PC-3 (cell line): ENCODE measurements at regions not wholly inside any gene's neighbourhood (a gene's known extent, or its start where the extent isn't known, plus 50 kb on each side); places are given as distances from the start of the nearest gene placed in this dataset.

Source experiments
- ATAC-seq: fragments of 200-7000 bp; cut with Tn5 transposase; 2 replicates; pipeline ENCODE4 v1.9.1; 2020; ENCODE audit warnings: mild to moderate bottlenecking, moderate library complexity
- BruUV-seq: library from RNA; stranded (reverse); fragments of 400-500 nt; replicated peaks from 2 replicates; lab custom pipeline; 2021; lab: Mats Ljungman, UMichigan
- CTCF ChIA-PET: fragments of 300-600 bp; sonication (Branson Sonifier 250); formaldehyde crosslinking; loops from one replicate; lab custom pipeline; 2022; ENCODE audit warnings: antibody characterized with exemption; lab: Charles Lee
- POLR2A ChIA-PET: fragments of 300-600 bp; sonication (Branson Sonifier 250); formaldehyde crosslinking; loops from one replicate; lab custom pipeline; 2022; ENCODE audit warnings: antibody characterized with exemption; ENCODE audit not compliant: unreplicated experiment; lab: Charles Lee
- DNase-seq: peaks from one replicate; pipeline ENCODE4 v3.0.0-alpha.2; 2015
- H2AFZ ChIP-seq: fragments of 300-600 bp; sonication (generic); 2 replicates; pipeline ENCODE4 v1.6.0; 2016; ENCODE audit warnings: antibody characterized with exemption, low read length
- H3F3A ChIP-seq: fragments of 300-600 bp; sonication (generic); one replicate; pipeline ENCODE4 v1.6.0; 2017; ENCODE audit warnings: antibody characterized with exemption, low read length, control low read depth, mild to moderate bottlenecking; ENCODE audit not compliant: unreplicated experiment
- H3K27ac ChIP-seq: fragments of 300-600 bp; sonication (generic); 2 replicates; pipeline ENCODE4 v1.5.1; 2016; ENCODE audit warnings: mild to moderate bottlenecking, low read length
- H3K27me3 ChIP-seq: fragments of 300-600 bp; sonication (generic); 2 replicates; pipeline ENCODE4 v1.6.1; 2016; ENCODE audit warnings: low read length, mixed read lengths
- H3K36me3 ChIP-seq: fragments of 300-600 bp; sonication (generic); 2 replicates; pipeline ENCODE4 v1.6.1; 2016; ENCODE audit warnings: low read depth, mixed run types, low read length, mixed read lengths
- H3K4me1 ChIP-seq: fragments of 300-600 bp; sonication (generic); 2 replicates; pipeline ENCODE4 v1.5.1; 2016; ENCODE audit warnings: low read length; ENCODE audit not compliant: insufficient read depth
- H3K4me2 ChIP-seq: fragments of 300-600 bp; sonication (generic); 2 replicates; pipeline ENCODE4 v1.6.0; 2016; ENCODE audit warnings: low read length
- H3K4me3 ChIP-seq: fragments of 300-600 bp; sonication (generic); 2 replicates; pipeline ENCODE4 v1.5.1; 2016; ENCODE audit warnings: mild to moderate bottlenecking, low read length, mixed read lengths
- H3K79me2 ChIP-seq: fragments of 300-600 bp; sonication (generic); 2 replicates; pipeline ENCODE4 v1.6.1; 2017; ENCODE audit warnings: low read length, mixed read lengths
- H3K9ac ChIP-seq: fragments of 300-600 bp; sonication (generic); 2 replicates; pipeline ENCODE4 v1.6.0; 2016; ENCODE audit warnings: mild to moderate bottlenecking, low read length
- H3K9me2 ChIP-seq: fragments of 300-600 bp; sonication (generic); replicated peaks from 2 replicates; pipeline ENCODE4 v1.6.1; 2016; ENCODE audit warnings: mixed run types, low read length, mixed read lengths
- H3K9me3 ChIP-seq: fragments of 300-600 bp; sonication (generic); 2 replicates; pipeline ENCODE4 v1.6.1; 2016; ENCODE audit warnings: low read length, mixed read lengths
- H4K20me1 ChIP-seq: fragments of 300-600 bp; sonication (generic); 2 replicates; pipeline ENCODE4 v1.6.1; 2016; ENCODE audit warnings: low read length, mixed read lengths
- EZH2 ChIP-seq: fragments of 300-600 bp; sonication (generic); IDR thresholded peaks from one replicate; pipeline ENCODE4 v1.6.1; 2017; ENCODE audit warnings: antibody characterized with exemption, mild to moderate bottlenecking, low read length; ENCODE audit not compliant: unreplicated experiment
- EZH2phosphoT487 ChIP-seq: fragments of 300-600 bp; sonication (generic); IDR thresholded peaks from 2 replicates; pipeline ENCODE4 v1.6.1; 2018; ENCODE audit warnings: mild to moderate bottlenecking, antibody characterized with exemption, low read length, borderline replicate concordance
- intact Hi-C: fragments of 100-400 bp; cut with micrococcal nuclease; formaldehyde crosslinking; loops from 2 replicates; pipeline ENCODE4 v1.9.0; 2023
- TF ChIP-seq, protein P1 (sequence below): fragments of 300-600 bp; sonication (generic); conservative IDR thresholded peaks from 2 replicates; pipeline ENCODE4 v1.5.1; 2017; ENCODE audit warnings: antibody characterized with exemption, low read depth, mild to moderate bottlenecking, low read length

DNA sequence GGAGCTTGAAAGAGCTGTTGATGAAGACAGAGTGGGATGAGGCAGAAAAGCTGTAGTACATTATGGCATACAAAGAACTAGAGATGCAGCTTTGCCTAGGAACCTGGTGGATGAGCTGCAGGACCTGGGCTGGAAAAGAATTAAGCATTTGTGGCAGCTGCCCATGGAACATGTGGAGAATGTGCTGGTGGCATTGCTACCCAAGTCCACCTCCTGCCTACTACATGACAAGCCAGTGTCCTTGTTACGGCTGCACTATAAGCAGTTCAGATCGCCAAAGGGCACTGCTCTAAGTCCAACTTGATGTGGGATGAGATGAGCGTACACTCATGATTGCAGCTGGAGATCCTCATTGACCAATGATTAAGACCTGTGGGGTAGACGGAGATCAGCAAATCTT is 81.1 kb upstream of the ADPGK start:
- no peaks in the 10 kb centered on the region for H3K9me3 ChIP-seq
- H3K27ac ChIP-seq, result no peak overlapping the region
- H3K4me3 ChIP-seq, result no peak overlapping the region
- ChIA-PET CTCF (no interaction called here), POLR2A (no interaction called here)
- H3F3A ChIP-seq, result no peaks in the 10 kb centered on the region
- H2AFZ ChIP-seq, result no peak overlapping the region
- H3K79me2 ChIP-seq, result no peaks in the 10 kb centered on the region
- intact Hi-C loops, result no loop called here
- H4K20me1 ChIP-seq, result no peaks in the 10 kb centered on the region
- no peak for ATAC-seq
- H3K4me1 ChIP-seq, result no peaks in the 10 kb centered on the region
- BruUV-seq, result no TSS peak
- H3K36me3 ChIP-seq, result no peaks in the 10 kb centered on the region
- no peak for DNase-seq
- H3K9ac ChIP-seq, result no peak overlapping the region
- H3K4me2 ChIP-seq, result no peak overlapping the region
- no peak for TF ChIP-seq EZH2
- TF ChIP-seq EZH2phosphoT487, result no peak
- TF ChIP-seq, protein P1, sequence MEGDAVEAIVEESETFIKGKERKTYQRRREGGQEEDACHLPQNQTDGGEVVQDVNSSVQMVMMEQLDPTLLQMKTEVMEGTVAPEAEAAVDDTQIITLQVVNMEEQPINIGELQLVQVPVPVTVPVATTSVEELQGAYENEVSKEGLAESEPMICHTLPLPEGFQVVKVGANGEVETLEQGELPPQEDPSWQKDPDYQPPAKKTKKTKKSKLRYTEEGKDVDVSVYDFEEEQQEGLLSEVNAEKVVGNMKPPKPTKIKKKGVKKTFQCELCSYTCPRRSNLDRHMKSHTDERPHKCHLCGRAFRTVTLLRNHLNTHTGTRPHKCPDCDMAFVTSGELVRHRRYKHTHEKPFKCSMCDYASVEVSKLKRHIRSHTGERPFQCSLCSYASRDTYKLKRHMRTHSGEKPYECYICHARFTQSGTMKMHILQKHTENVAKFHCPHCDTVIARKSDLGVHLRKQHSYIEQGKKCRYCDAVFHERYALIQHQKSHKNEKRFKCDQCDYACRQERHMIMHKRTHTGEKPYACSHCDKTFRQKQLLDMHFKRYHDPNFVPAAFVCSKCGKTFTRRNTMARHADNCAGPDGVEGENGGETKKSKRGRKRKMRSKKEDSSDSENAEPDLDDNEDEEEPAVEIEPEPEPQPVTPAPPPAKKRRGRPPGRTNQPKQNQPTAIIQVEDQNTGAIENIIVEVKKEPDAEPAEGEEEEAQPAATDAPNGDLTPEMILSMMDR, result no peak
- H3K9me2 ChIP-seq, result no peaks in the 10 kb centered on the region
- peaks cover 39% of the 10 kb centered on the region; the same call in 1 of the 2 replicates for H3K27me3 ChIP-seq

DNA sequence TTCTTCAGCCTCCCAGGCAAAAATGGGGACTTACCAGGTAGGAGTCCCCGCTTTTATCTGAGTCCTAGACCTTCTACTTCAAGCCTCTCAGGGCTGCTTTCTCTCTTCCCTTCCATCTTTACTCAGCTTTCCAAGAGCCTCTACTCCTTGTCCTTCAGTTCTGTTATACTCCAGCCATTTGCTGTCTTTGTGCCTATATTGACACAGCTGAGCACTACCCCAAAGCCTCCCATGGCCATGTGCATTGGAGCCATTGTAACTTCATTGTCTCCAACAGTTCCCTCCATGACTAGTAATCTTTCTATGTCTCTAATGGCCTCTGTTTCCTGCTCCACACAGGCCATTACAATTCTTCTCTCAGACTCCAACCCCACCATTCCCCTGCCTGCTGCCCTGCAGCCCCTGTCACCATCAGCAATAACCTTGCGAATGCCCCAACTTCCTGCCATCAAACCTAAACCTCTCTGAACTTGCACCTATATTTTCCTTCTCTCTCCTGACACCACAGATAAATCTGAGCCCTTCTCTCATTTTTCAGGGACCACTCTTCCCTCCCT is 77.9 kb upstream of the ADPGK start:
- no peaks in the 10 kb centered on the region for H3K36me3 ChIP-seq
- POLR2A ChIA-PET, result no interaction called here
- H3K79me2 ChIP-seq, result no peaks in the 10 kb centered on the region
- no peaks in the 10 kb centered on the region for H4K20me1 ChIP-seq
- H3F3A ChIP-seq, result no peaks in the 10 kb centered on the region
- BruUV-seq, result no TSS peak
- ATAC-seq (no peak), DNase-seq (no peak)
- no peaks in the 10 kb centered on the region for H3K9me3 ChIP-seq
- H3K4me1 ChIP-seq, result no peaks in the 10 kb centered on the region
- no peak overlapping the region for H2AFZ ChIP-seq
- H3K27me3 ChIP-seq, result peaks cover 33% of the 10 kb centered on the region; the same call in 1 of the 2 replicates
- no peak overlapping the region for H3K4me2 ChIP-seq
- no peak overlapping the region for H3K9ac ChIP-seq
- TF ChIP-seq EZH2, result no peak
- TF ChIP-seq, protein P1, result no peak
- TF ChIP-seq EZH2phosphoT487, result no peak
- H3K9me2 ChIP-seq, result no peaks in the 10 kb centered on the region
- intact Hi-C loops, result no loop called here
- no peak overlapping the region for H3K27ac ChIP-seq
- H3K4me3 ChIP-seq, result no peak overlapping the region
- CTCF ChIA-PET, result no interaction called here

DNA sequence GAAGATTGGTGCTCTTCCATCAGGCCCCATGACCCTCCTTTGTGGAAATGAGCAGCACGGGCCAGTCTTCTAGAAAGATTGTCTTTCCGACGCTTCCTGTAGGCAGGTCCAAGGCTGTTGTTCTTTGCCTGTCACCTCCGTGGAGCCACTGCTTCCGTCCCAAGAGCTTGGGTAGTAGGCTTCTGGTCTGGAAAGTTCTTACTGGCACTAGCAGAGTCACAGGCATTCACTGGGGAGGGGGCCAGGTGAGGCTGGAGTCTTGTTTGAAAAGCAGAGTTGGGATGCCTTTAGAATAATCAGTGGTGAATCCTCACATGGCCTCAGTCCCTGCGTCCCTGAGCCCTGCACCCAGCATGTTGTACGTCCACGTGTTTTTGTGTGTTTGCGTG is 76.2 kb upstream of the ADPGK start:
- ATAC-seq, result no peak
- H3K9me3 ChIP-seq, result no peaks in the 10 kb centered on the region
- H3K4me2 ChIP-seq, result no peak overlapping the region
- no peaks in the 10 kb centered on the region for H3F3A ChIP-seq
- peaks cover 28% of the 10 kb centered on the region; the same call in 1 of the 2 replicates for H3K27me3 ChIP-seq
- DNase-seq, result no peak
- no peaks in the 10 kb centered on the region for H3K79me2 ChIP-seq
- no peak overlapping the region for H3K9ac ChIP-seq
- no peaks in the 10 kb centered on the region for H4K20me1 ChIP-seq
- no peak overlapping the region for H3K27ac ChIP-seq
- no peaks in the 10 kb centered on the region for H3K9me2 ChIP-seq
- H3K4me1 ChIP-seq, result no peaks in the 10 kb centered on the region
- POLR2A ChIA-PET, result no interaction called here
- intact Hi-C loops, result no loop called here
- BruUV-seq, result no TSS peak
- CTCF ChIA-PET, result no interaction called here
- no peak overlapping the region for H2AFZ ChIP-seq
- TF ChIP-seq EZH2 (no peak), EZH2phosphoT487 (no peak)
- TF ChIP-seq, protein P1, result no peak
- no peaks in the 10 kb centered on the region for H3K36me3 ChIP-seq
- no peak overlapping the region for H3K4me3 ChIP-seq
